MM.1S (cell line): ENCODE measurements at regions not wholly inside any gene's neighbourhood (a gene's known extent, or its start where the extent isn't known, plus 50 kb on each side); places are given as distances from the start of the nearest gene placed in this dataset.

Experiments
- DNase-seq: peaks from one replicate; pipeline ENCODE4 v3.0.0-alpha.2; 2015
- H2AFZ ChIP-seq: fragments of 300-600 bp; sonication (generic); 2 replicates; pipeline ENCODE4 v1.6.0; 2016; ENCODE audit warnings: antibody characterized with exemption, low read length
- H3F3A ChIP-seq: fragments of 300-600 bp; sonication (generic); 2 replicates; pipeline ENCODE4 v1.6.1; 2016; ENCODE audit warnings: mild to moderate bottlenecking, antibody characterized with exemption, low read length, moderate library complexity, mixed read lengths; ENCODE audit not compliant: insufficient read depth
- H3K27ac ChIP-seq: fragments of 300-600 bp; sonication (generic); 2 replicates; pipeline ENCODE4 v1.5.1; 2016; ENCODE audit warnings: mild to moderate bottlenecking, low read length
- H3K27me3 ChIP-seq: fragments of 300-600 bp; sonication (generic); replicated peaks from 2 replicates; pipeline ENCODE4 v1.6.0; 2016; ENCODE audit warnings: low read length; ENCODE audit not compliant: insufficient read depth
- H3K36me3 ChIP-seq: fragments of 300-600 bp; sonication (generic); replicated peaks from 2 replicates; pipeline ENCODE4 v1.6.1; 2016; ENCODE audit warnings: mild to moderate bottlenecking, low read length, mixed read lengths; ENCODE audit not compliant: insufficient read depth
- H3K4me1 ChIP-seq: fragments of 300-600 bp; sonication (generic); 2 replicates; pipeline ENCODE4 v1.6.1; 2016; ENCODE audit warnings: low read length, mixed read lengths
- H3K4me2 ChIP-seq: fragments of 300-600 bp; sonication (generic); 2 replicates; pipeline ENCODE4 v1.6.0; 2016; ENCODE audit warnings: low read depth, low read length
- H3K4me3 ChIP-seq: fragments of 300-600 bp; sonication (generic); 2 replicates; pipeline ENCODE4 v1.5.1; 2016; ENCODE audit warnings: low read length, mixed read lengths
- H3K79me2 ChIP-seq: fragments of 300-600 bp; sonication (generic); 2 replicates; pipeline ENCODE4 v1.6.1; 2016; ENCODE audit warnings: mixed run types, low read length, mixed read lengths
- H3K9ac ChIP-seq: fragments of 300-600 bp; sonication (generic); 2 replicates; pipeline ENCODE4 v1.6.1; 2016; ENCODE audit warnings: low read length, mixed read lengths
- H3K9me2 ChIP-seq: fragments of 300-600 bp; sonication (generic); replicated peaks from 2 replicates; pipeline ENCODE4 v1.6.1; 2016; ENCODE audit warnings: mild to moderate bottlenecking, low read length, mixed read lengths; ENCODE audit not compliant: insufficient read depth
- H3K9me3 ChIP-seq: fragments of 300-600 bp; sonication (generic); replicated peaks from 2 replicates; pipeline ENCODE4 v1.6.1; 2016; ENCODE audit warnings: mild to moderate bottlenecking, low read length, mixed read lengths; ENCODE audit not compliant: insufficient read depth
- H4K20me1 ChIP-seq: fragments of 300-600 bp; sonication (generic); 2 replicates; pipeline ENCODE4 v1.6.1; 2016; ENCODE audit warnings: mild to moderate bottlenecking, low read length, moderate library complexity, mixed read lengths; ENCODE audit not compliant: insufficient read depth
- EZH2 ChIP-seq: fragments of 300-600 bp; sonication (generic); optimal IDR thresholded peaks from 2 replicates; pipeline ENCODE3; 2017; ENCODE audit warnings: low read depth, mild to moderate bottlenecking, antibody characterized with exemption, low read length, mixed read lengths
- EZH2phosphoT487 ChIP-seq: fragments of 300-600 bp; sonication (generic); IDR thresholded peaks from 2 replicates; pipeline ENCODE4 v1.6.1; 2018; ENCODE audit warnings: antibody characterized with exemption, low read length
- TF ChIP-seq, protein P1 (sequence below): fragments of 300-600 bp; sonication (generic); IDR thresholded peaks from 2 replicates; pipeline ENCODE4 v1.5.1; 2016; ENCODE audit warnings: antibody characterized with exemption, low read length, mixed read lengths

- Histone ChIP-seq H3K9ac (no peak overlapping the region), H2AFZ (no peak overlapping the region), H3F3A (no peaks in the 10 kb centered on the region), H4K20me1 (no peaks in the 10 kb centered on the region), H3K9me3 (no peaks in the 10 kb centered on the region), H3K36me3 (no peaks in the 10 kb centered on the region), H3K79me2 (no peaks in the 10 kb centered on the region), H3K27ac (no peak overlapping the region), H3K9me2 (no peaks in the 10 kb centered on the region), H3K27me3 (no peaks in the 10 kb centered on the region), H3K4me2 (no peak overlapping the region), H3K4me3 (no peak overlapping the region), H3K4me1 (no peaks in the 10 kb centered on the region)
- TF ChIP-seq, protein P1, sequence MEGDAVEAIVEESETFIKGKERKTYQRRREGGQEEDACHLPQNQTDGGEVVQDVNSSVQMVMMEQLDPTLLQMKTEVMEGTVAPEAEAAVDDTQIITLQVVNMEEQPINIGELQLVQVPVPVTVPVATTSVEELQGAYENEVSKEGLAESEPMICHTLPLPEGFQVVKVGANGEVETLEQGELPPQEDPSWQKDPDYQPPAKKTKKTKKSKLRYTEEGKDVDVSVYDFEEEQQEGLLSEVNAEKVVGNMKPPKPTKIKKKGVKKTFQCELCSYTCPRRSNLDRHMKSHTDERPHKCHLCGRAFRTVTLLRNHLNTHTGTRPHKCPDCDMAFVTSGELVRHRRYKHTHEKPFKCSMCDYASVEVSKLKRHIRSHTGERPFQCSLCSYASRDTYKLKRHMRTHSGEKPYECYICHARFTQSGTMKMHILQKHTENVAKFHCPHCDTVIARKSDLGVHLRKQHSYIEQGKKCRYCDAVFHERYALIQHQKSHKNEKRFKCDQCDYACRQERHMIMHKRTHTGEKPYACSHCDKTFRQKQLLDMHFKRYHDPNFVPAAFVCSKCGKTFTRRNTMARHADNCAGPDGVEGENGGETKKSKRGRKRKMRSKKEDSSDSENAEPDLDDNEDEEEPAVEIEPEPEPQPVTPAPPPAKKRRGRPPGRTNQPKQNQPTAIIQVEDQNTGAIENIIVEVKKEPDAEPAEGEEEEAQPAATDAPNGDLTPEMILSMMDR: no peak
- TF ChIP-seq EZH2phosphoT487 (no peak), EZH2 (no peak)
- no peak for DNase-seq
Observed at GRCh38 chr2:133673305-133673905, 105.1 kb upstream of the NCKAP5 start.

DNA sequence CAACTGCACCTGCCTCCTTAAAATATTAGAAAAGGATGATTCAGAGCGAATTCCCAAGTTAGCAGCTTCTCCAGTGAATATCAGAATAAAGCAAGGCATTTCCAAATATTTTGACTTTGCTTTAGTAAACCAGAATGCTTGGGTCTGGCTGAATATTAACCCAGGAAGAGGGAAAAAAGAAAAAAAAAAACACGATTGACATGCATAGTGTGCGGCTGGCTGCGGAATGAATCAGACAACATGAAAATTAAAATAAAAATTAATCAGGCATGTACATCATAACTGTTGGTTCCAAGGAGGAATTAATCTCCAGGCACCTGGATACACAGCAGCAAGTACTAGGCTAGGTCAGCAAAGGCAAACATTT, 105.8 kb upstream of the NCKAP5 start:
- no peaks in the 10 kb centered on the region for H3K4me1 ChIP-seq
- no peak overlapping the region for H2AFZ ChIP-seq
- DNase-seq: no peak
- H3K27ac ChIP-seq: no peak overlapping the region
- no peaks in the 10 kb centered on the region for H3K9me3 ChIP-seq
- TF ChIP-seq, protein P1: no peak
- no peak for TF ChIP-seq EZH2phosphoT487
- no peak for TF ChIP-seq EZH2
- no peaks in the 10 kb centered on the region for H3K9me2 ChIP-seq
- no peak overlapping the region for H3K4me3 ChIP-seq
- H3K79me2 ChIP-seq: no peaks in the 10 kb centered on the region
- H3K36me3 ChIP-seq: no peaks in the 10 kb centered on the region
- no peak overlapping the region for H3K9ac ChIP-seq
- no peaks in the 10 kb centered on the region for H4K20me1 ChIP-seq
- no peaks in the 10 kb centered on the region for H3F3A ChIP-seq
- no peak overlapping the region for H3K4me2 ChIP-seq
- H3K27me3 ChIP-seq: no peaks in the 10 kb centered on the region

GRCh38 chr2:133674433-133675331, 106.4 kb upstream of the NCKAP5 start:
- no peak overlapping the region for H3K9ac ChIP-seq
- no peaks in the 10 kb centered on the region for H3K36me3 ChIP-seq
- H4K20me1 ChIP-seq: no peaks in the 10 kb centered on the region
- TF ChIP-seq EZH2: no peak
- TF ChIP-seq, protein P1: no peak
- no peak for TF ChIP-seq EZH2phosphoT487
- no peaks in the 10 kb centered on the region for H3K9me2 ChIP-seq
- no peak overlapping the region for H3K4me2 ChIP-seq
- no peaks in the 10 kb centered on the region for H3F3A ChIP-seq
- H3K9me3 ChIP-seq: no peaks in the 10 kb centered on the region
- H3K79me2 ChIP-seq: no peaks in the 10 kb centered on the region
- no peaks in the 10 kb centered on the region for H3K4me1 ChIP-seq
- H3K4me3 ChIP-seq: no peak overlapping the region
- no peak for DNase-seq
- H3K27me3 ChIP-seq: no peaks in the 10 kb centered on the region
- H3K27ac ChIP-seq: no peak overlapping the region
- H2AFZ ChIP-seq: no peak overlapping the region
